GM23338 (cell line): ENCODE measurements at regions not wholly inside any gene's neighbourhood (a gene's known extent, or its start where the extent isn't known, plus 50 kb on each side); places are given as distances from the start of the nearest gene placed in this dataset.

Source experiments
- ATAC-seq: fragments of 200-7000 bp; cut with Tn5 transposase; 3 replicates; pipeline ENCODE4 v1.9.1; 2020
- DNase-seq: peaks from one replicate; pipeline ENCODE4 v3.0.0-alpha.2; 2015; ENCODE audit warnings: low spot score
- H2AFZ ChIP-seq: fragments of 200-600 bp; sonication (generic); 2 replicates; pipeline ENCODE4 v1.8.0; 2016; ENCODE audit warnings: antibody characterized with exemption, mild to moderate bottlenecking, moderate library complexity
- H3F3A ChIP-seq: fragments of 200-600 bp; sonication (generic); replicated peaks from 2 replicates; pipeline ENCODE4 v1.8.0; 2017; ENCODE audit warnings: antibody characterized with exemption, mixed run types, low read depth
- H3K27ac ChIP-seq: fragments of 200-600 bp; sonication (generic); 2 replicates; pipeline ENCODE4 v1.6.1; 2016; ENCODE audit warnings: low read depth
- H3K27me3 ChIP-seq: fragments of 200-600 bp; sonication (generic); 2 replicates; pipeline ENCODE4 v1.8.0; 2016; ENCODE audit warnings: mild to moderate bottlenecking, mixed run types, moderate library complexity; ENCODE audit not compliant: insufficient read depth
- H3K36me3 ChIP-seq: fragments of 200-600 bp; sonication (generic); 2 replicates; pipeline ENCODE4 v1.8.0; 2016; ENCODE audit warnings: mild to moderate bottlenecking; ENCODE audit not compliant: insufficient read depth
- H3K4me1 ChIP-seq: fragments of 200-600 bp; sonication (generic); 2 replicates; pipeline ENCODE4 v1.8.0; 2016; ENCODE audit warnings: mild to moderate bottlenecking, moderate library complexity; ENCODE audit not compliant: insufficient read depth
- H3K4me2 ChIP-seq: fragments of 200-600 bp; sonication (generic); 2 replicates; pipeline ENCODE4 v1.7.1; 2017; ENCODE audit warnings: mixed run types
- H3K4me3 ChIP-seq: fragments of 200-600 bp; sonication (generic); 2 replicates; pipeline ENCODE4 v1.6.1; 2016; ENCODE audit warnings: mixed run types
- H3K79me2 ChIP-seq: fragments of 200-600 bp; sonication (generic); replicated peaks from 2 replicates; pipeline ENCODE4 v1.8.0; 2017; ENCODE audit warnings: mild to moderate bottlenecking; ENCODE audit not compliant: insufficient read depth
- H3K9me2 ChIP-seq: fragments of 200-600 bp; sonication (generic); 2 replicates; pipeline ENCODE4 v1.8.0; 2017; ENCODE audit not compliant: insufficient read depth
- H4K20me1 ChIP-seq: fragments of 200-600 bp; sonication (generic); replicated peaks from 2 replicates; pipeline ENCODE4 v1.8.0; 2017; ENCODE audit warnings: mild to moderate bottlenecking; ENCODE audit not compliant: insufficient read depth
- H3K27ac Mint-ChIP-seq: 2 replicates; pipeline ENCODE4 v1.8.0; 2020; ENCODE audit warnings: inconsistent platforms, mild to moderate bottlenecking, moderate library complexity, mixed read lengths
- H3K27me3 Mint-ChIP-seq: 3 replicates; pipeline ENCODE4 v1.8.0; 2022; ENCODE audit warnings: low read depth, mild to moderate bottlenecking, moderate library complexity, mixed read lengths, inconsistent platforms; ENCODE audit not compliant: insufficient read depth, poor library complexity
- H3K36me3 Mint-ChIP-seq: 3 replicates; pipeline ENCODE4 v1.8.0; 2021; ENCODE audit warnings: low read depth, mild to moderate bottlenecking, inconsistent platforms, moderate library complexity, mixed read lengths
- H3K4me1 Mint-ChIP-seq: 3 replicates; pipeline ENCODE4 v1.8.0; 2020; ENCODE audit warnings: mild to moderate bottlenecking, inconsistent platforms, mixed read lengths
- H3K4me3 Mint-ChIP-seq: 3 replicates; pipeline ENCODE4 v1.8.0; 2021; ENCODE audit warnings: moderate library complexity, mild to moderate bottlenecking, inconsistent platforms, mixed read lengths
- H3K9me3 Mint-ChIP-seq: 3 replicates; pipeline ENCODE4 v1.8.0; 2020; ENCODE audit warnings: moderate library complexity, mild to moderate bottlenecking, inconsistent platforms, mixed read lengths
- CREB1 ChIP-seq: fragments of 250-450 bp; sonication (Bioruptor Pico); IDR thresholded peaks from 2 replicates; pipeline ENCODE4 v1.5.0; 2020; ENCODE audit warnings: low read depth, mild to moderate bottlenecking, moderate library complexity
- ZNF331 ChIP-seq: fragments of 250-450 bp; sonication (Bioruptor Pico); IDR thresholded peaks from 2 replicates; pipeline ENCODE4 v1.5.0; 2020; ENCODE audit warnings: low read depth, mild to moderate bottlenecking, moderate library complexity
- TF ChIP-seq, protein P1 (sequence below): fragments of 250-450 bp; sonication (Bioruptor Pico); IDR thresholded peaks from 2 replicates; pipeline ENCODE4 v1.5.0; 2020; ENCODE audit warnings: mild to moderate bottlenecking, moderate library complexity
- TF ChIP-seq, protein P2 (sequence below), 2 experiments: fragments of 200-600 bp in 1 of 2; sonication (generic) in 1 of 2; conservative IDR thresholded peaks; 2 replicates each; pipeline versions ENCODE4 v1.5.1 to v1.6.1; 2016 to 2017; ENCODE audit warnings: antibody characterized with exemption in 2 of 2, low read depth in 2 of 2, mild to moderate bottlenecking in 2 of 2, moderate library complexity in 1 of 2

DNA sequence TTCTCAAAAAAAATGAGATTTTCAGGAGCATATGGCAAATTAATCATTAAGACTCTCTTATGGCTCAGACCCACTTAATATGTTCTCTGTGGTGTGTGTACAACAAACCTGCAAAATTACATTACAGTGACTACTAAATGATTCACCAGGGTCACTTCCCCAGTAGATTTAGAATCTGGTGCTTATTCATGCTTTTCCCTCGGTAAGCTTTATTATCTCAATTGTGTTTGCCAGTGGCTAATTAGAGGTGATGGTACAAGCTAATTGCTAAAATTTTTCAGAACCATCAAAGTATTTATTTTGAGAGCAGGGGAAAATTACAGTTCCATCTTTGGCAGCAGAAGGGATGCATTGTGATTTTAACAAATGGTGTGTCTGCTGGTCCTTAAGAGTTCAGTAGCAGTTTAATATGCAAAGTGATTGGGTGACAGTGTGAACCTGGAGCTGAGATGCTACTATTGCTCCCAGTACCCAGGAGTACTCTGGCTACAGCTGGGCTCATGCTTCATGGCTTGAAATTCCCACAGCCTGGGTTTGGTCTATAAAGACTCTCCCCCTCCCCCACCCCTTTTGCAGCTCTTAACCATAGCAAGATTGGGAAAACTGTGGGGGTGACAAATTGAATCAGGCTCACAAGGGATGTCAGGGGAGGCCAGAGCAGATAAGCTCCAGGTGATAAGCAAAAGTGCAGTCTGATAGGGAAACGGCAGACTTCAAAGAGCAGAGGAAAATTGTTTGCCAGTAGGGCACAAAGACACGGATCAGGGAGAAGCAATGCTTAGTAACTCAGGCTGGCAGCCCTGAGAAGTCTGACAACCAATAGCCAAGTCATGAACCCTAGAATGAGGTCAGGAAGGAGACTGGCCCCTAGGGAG lies 92.8 kb upstream of the RAD23B start:
- ATAC-seq (peak; percentile 29; the same call in 2 of the 3 replicates), DNase-seq (no peak)
- H3K4me1 ChIP-seq, result peaks cover 22% of the 10 kb centered on the region
- H3K4me3 ChIP-seq, result no peak overlapping the region
- Mint-ChIP-seq H3K27ac (no peak overlapping the region), H3K4me3 (no peak overlapping the region), H3K27me3 (peaks cover 2% of the 10 kb centered on the region), H3K36me3 (no peaks in the 10 kb centered on the region), H3K9me3 (peaks cover 2% of the 10 kb centered on the region; the same call in 1 of the 3 replicates), H3K4me1 (peaks cover 19% of the 10 kb centered on the region)
- TF ChIP-seq ZNF331 (CRISPR knock-in tag), result no peak
- no peak overlapping the region for H3K4me2 ChIP-seq
- no peaks in the 10 kb centered on the region for H4K20me1 ChIP-seq
- no peak overlapping the region for H3K27ac ChIP-seq
- peak overlapping the region; percentile 43; the same call in 1 of the 2 replicates for H2AFZ ChIP-seq
- H3K9me2 ChIP-seq, result no peaks in the 10 kb centered on the region
- H3F3A ChIP-seq, result no peaks in the 10 kb centered on the region
- peaks cover 5% of the 10 kb centered on the region; the same call in 1 of the 2 replicates for H3K27me3 ChIP-seq
- no peaks in the 10 kb centered on the region for H3K79me2 ChIP-seq
- H3K36me3 ChIP-seq, result no peaks in the 10 kb centered on the region

DNA sequence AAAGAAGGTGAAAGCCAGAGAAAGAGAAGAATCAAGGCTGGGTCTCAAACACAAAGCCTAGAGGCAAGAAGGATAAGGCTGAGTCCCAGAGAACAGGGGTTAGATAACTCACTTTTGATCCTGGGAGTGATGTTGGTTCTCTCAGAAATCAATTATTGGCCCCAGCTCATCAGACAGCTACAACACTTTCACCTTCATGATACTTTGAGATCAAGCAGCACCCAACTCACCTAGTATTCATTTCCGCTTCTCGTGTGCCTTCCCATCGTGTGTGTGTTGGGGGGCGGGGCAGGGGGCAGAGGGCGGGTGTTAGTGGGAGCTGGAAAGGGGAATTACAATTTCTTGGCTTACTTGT lies 92.2 kb upstream of the RAD23B start:
- TF ChIP-seq CREB1, result no peak
- peaks cover 22% of the 10 kb centered on the region for H3K4me1 ChIP-seq
- no peak overlapping the region for H3K4me2 ChIP-seq
- no peaks in the 10 kb centered on the region for H3K36me3 ChIP-seq
- H3F3A ChIP-seq, result no peaks in the 10 kb centered on the region
- no peaks in the 10 kb centered on the region for H3K9me2 ChIP-seq
- H2AFZ ChIP-seq, result peak overlapping the region; percentile 43; the same call in 1 of the 2 replicates
- Mint-ChIP-seq H3K27ac (no peak overlapping the region), H3K36me3 (no peaks in the 10 kb centered on the region), H3K9me3 (peaks cover 2% of the 10 kb centered on the region; the same call in 1 of the 3 replicates), H3K4me1 (peaks cover 20% of the 10 kb centered on the region), H3K4me3 (no peak overlapping the region), H3K27me3 (peaks cover 2% of the 10 kb centered on the region)
- no peak overlapping the region for H3K27ac ChIP-seq
- no peaks in the 10 kb centered on the region for H3K79me2 ChIP-seq
- H3K4me3 ChIP-seq, result no peak overlapping the region
- peaks cover 6% of the 10 kb centered on the region; the same call in 1 of the 2 replicates for H3K27me3 ChIP-seq
- DNase-seq (no peak), ATAC-seq (no peak)
- H4K20me1 ChIP-seq, result no peaks in the 10 kb centered on the region

DNA sequence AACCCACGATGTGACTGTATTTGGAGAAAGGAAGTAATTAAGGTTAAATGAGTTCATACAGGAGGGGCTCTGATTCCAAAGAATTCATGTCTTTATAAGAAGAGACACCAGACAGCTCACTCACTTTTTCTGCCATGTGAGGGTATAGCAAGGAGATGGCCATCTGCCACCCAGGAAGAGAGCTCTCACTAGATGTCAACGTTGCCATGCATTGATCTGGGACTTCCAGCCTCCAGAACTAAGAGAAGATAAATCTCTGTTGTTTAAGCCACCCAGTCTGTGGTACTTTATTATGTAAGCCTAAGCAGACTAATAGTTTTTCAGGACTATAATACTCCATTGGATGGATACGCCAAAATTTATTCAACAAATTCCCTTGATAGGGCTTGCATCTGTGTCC lies 89.8 kb upstream of the RAD23B start:
- peaks cover 6% of the 10 kb centered on the region; the same call in 1 of the 2 replicates for H3K27me3 ChIP-seq
- Mint-ChIP-seq H3K36me3 (no peaks in the 10 kb centered on the region), H3K9me3 (peaks cover 2% of the 10 kb centered on the region; the same call in 1 of the 3 replicates), H3K27me3 (peaks cover 4% of the 10 kb centered on the region), H3K27ac (no peak overlapping the region), H3K4me1 (peaks cover 20% of the 10 kb centered on the region), H3K4me3 (no peak overlapping the region)
- ATAC-seq (no peak), DNase-seq (no peak)
- no peaks in the 10 kb centered on the region for H3K79me2 ChIP-seq
- H3K9me2 ChIP-seq, result peaks cover 3% of the 10 kb centered on the region; the same call in 1 of the 2 replicates
- no peak overlapping the region for H3K4me2 ChIP-seq
- no peak overlapping the region for H2AFZ ChIP-seq
- no peak overlapping the region for H3K4me3 ChIP-seq
- TF ChIP-seq, protein P1, sequence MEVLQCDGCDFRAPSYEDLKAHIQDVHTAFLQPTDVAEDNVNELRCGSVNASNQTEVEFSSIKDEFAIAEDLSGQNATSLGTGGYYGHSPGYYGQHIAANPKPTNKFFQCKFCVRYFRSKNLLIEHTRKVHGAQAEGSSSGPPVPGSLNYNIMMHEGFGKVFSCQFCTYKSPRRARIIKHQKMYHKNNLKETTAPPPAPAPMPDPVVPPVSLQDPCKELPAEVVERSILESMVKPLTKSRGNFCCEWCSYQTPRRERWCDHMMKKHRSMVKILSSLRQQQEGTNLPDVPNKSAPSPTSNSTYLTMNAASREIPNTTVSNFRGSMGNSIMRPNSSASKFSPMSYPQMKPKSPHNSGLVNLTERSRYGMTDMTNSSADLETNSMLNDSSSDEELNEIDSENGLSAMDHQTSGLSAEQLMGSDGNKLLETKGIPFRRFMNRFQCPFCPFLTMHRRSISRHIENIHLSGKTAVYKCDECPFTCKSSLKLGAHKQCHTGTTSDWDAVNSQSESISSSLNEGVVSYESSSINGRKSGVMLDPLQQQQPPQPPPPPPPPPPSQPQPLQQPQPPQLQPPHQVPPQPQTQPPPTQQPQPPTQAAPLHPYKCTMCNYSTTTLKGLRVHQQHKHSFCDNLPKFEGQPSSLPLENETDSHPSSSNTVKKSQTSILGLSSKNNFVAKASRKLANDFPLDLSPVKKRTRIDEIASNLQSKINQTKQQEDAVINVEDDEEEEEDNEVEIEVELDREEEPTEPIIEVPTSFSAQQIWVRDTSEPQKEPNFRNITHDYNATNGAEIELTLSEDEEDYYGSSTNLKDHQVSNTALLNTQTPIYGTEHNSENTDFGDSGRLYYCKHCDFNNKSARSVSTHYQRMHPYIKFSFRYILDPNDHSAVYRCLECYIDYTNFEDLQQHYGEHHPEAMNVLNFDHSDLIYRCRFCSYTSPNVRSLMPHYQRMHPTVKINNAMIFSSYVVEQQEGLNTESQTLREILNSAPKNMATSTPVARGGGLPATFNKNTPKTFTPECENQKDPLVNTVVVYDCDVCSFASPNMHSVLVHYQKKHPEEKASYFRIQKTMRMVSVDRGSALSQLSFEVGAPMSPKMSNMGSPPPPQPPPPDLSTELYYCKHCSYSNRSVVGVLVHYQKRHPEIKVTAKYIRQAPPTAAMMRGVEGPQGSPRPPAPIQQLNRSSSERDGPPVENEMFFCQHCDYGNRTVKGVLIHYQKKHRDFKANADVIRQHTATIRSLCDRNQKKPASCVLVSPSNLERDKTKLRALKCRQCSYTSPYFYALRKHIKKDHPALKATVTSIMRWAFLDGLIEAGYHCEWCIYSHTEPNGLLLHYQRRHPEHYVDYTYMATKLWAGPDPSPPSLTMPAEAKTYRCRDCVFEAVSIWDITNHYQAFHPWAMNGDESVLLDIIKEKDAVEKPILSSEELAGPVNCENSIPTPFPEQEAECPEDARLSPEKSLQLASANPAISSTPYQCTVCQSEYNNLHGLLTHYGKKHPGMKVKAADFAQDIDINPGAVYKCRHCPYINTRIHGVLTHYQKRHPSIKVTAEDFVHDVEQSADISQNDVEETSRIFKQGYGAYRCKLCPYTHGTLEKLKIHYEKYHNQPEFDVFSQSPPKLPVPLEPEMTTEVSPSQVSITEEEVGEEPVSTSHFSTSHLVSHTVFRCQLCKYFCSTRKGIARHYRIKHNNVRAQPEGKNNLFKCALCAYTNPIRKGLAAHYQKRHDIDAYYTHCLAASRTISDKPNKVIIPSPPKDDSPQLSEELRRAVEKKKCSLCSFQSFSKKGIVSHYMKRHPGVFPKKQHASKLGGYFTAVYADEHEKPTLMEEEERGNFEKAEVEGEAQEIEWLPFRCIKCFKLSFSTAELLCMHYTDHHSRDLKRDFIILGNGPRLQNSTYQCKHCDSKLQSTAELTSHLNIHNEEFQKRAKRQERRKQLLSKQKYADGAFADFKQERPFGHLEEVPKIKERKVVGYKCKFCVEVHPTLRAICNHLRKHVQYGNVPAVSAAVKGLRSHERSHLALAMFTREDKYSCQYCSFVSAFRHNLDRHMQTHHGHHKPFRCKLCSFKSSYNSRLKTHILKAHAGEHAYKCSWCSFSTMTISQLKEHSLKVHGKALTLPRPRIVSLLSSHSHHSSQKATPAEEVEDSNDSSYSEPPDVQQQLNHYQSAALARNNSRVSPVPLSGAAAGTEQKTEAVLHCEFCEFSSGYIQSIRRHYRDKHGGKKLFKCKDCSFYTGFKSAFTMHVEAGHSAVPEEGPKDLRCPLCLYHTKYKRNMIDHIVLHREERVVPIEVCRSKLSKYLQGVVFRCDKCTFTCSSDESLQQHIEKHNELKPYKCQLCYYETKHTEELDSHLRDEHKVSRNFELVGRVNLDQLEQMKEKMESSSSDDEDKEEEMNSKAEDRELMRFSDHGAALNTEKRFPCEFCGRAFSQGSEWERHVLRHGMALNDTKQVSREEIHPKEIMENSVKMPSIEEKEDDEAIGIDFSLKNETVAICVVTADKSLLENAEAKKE (CRISPR knock-in tag), result no peak
- TF ChIP-seq, protein P2, sequence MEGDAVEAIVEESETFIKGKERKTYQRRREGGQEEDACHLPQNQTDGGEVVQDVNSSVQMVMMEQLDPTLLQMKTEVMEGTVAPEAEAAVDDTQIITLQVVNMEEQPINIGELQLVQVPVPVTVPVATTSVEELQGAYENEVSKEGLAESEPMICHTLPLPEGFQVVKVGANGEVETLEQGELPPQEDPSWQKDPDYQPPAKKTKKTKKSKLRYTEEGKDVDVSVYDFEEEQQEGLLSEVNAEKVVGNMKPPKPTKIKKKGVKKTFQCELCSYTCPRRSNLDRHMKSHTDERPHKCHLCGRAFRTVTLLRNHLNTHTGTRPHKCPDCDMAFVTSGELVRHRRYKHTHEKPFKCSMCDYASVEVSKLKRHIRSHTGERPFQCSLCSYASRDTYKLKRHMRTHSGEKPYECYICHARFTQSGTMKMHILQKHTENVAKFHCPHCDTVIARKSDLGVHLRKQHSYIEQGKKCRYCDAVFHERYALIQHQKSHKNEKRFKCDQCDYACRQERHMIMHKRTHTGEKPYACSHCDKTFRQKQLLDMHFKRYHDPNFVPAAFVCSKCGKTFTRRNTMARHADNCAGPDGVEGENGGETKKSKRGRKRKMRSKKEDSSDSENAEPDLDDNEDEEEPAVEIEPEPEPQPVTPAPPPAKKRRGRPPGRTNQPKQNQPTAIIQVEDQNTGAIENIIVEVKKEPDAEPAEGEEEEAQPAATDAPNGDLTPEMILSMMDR (conservative IDR thresholded peaks at IDR 0.05; ENCODE audit: low read depth in 2 of 2), result 0 out of 4 replicates have a peak, but pooled peaks of 1 of the 2 experiments have one; percentile 4
- H4K20me1 ChIP-seq, result no peaks in the 10 kb centered on the region
- H3K4me1 ChIP-seq, result peaks cover 22% of the 10 kb centered on the region
- no peaks in the 10 kb centered on the region for H3K36me3 ChIP-seq
- no peak overlapping the region for H3K27ac ChIP-seq
- H3F3A ChIP-seq, result no peaks in the 10 kb centered on the region
